Stomach (tissue), 8 donors: ENCODE measurements at regions not wholly inside any gene's neighbourhood (a gene's known extent, or its start where the extent isn't known, plus 50 kb on each side); places are given as distances from the start of the nearest gene placed in this dataset.

Experiments used
- DNase-seq, 2 donors: peaks; one replicate each; pipeline versions ENCODE4 v3.0.0 to v3.0.0-alpha.2; 2013 to 2019
- H3K27ac ChIP-seq, 5 donors: fragments of 200-600 bp in 4 of 5; sonication (generic) in 4 of 5; one replicate each; pipeline ENCODE4 v1.5.1; 2013 to 2019; ENCODE audit warnings: mild to moderate bottlenecking in 1 of 5, moderate library complexity in 1 of 5
- H3K27me3 ChIP-seq, 3 donors: fragments of 200-600 bp; sonication (generic); one replicate each; pipeline ENCODE4 v1.5.1; 2017 to 2019; ENCODE audit warnings: mixed run types in 1 of 3
- H3K36me3 ChIP-seq, 4 donors: fragments of 200-600 bp; sonication (generic); 1 replicate in 3 of 4; 2 replicates in 1 of 4; pipeline ENCODE4 v1.5.1; 2016 to 2019
- H3K4me1 ChIP-seq, 4 donors: fragments of 200-600 bp; sonication (generic); one replicate each; pipeline ENCODE4 v1.5.1; 2016 to 2019
- H3K4me3 ChIP-seq, 4 donors: fragments of 200-600 bp; sonication (generic) in 3 of 4; one replicate each; pipeline ENCODE4 v1.5.1; 2016 to 2019; ENCODE audit warnings: mild to moderate bottlenecking in 1 of 4
- H3K9me3 ChIP-seq, 4 donors: fragments of 200-600 bp; sonication (generic); one replicate each; pipeline ENCODE4 v1.5.1; 2016 to 2019
- EP300 ChIP-seq: sonication (generic); formaldehyde crosslinking; IDR thresholded peaks from one replicate; pipeline ENCODE4 v1.6.1; 2017; ENCODE audit warnings: antibody characterized with exemption
- POLR2A ChIP-seq, 4 donors: fragments of 450-650 bp; IDR thresholded peaks; one replicate each; pipeline ENCODE4 v1.6.1; 2016; ENCODE audit warnings: antibody characterized with exemption in 4 of 4, control low read depth in 2 of 4, mild to moderate bottlenecking in 1 of 4, moderate library complexity in 1 of 4
- POLR2AphosphoS5 ChIP-seq, 3 donors: sonication (generic); formaldehyde crosslinking; IDR thresholded peaks; one replicate each; pipeline ENCODE4 v1.6.1; 2016; ENCODE audit warnings: antibody characterized with exemption in 3 of 3
- WGBS, 5 donors: extraction: QIAGEN DNeasy Blood & Tissue Kit in 3 of 5; methylation state at CpG; one replicate each; pipeline versions ENCODE4 v1.1.5 to v1.1.7; 2013 to 2018; 5-methylcytosine and 5-hydroxymethylcytosine counted together
- intact Hi-C: fragments of 100-400 bp; cut with DNase I; formaldehyde crosslinking; loops from one replicate; pipeline ENCODE4 v1.15.1; 2023; ENCODE audit warnings: low total_unique reads
- TF ChIP-seq, protein P1 (sequence below), 7 experiments: fragments of 450-650 bp in 4 of 7; fragments of 200-600 bp in 3 of 7; sonication (generic) in 3 of 7; IDR thresholded peaks; one replicate each; pipeline ENCODE4 v1.5.1; 2016 to 2019; ENCODE audit warnings: antibody characterized with exemption in 7 of 7, control low read depth in 2 of 7, mild to moderate bottlenecking in 1 of 7
- donor health status: healthy with polysubstance abuse.
- donor health status: Bipolar disorder and iron deficiency.
- donor health status: healthy.

DNA sequence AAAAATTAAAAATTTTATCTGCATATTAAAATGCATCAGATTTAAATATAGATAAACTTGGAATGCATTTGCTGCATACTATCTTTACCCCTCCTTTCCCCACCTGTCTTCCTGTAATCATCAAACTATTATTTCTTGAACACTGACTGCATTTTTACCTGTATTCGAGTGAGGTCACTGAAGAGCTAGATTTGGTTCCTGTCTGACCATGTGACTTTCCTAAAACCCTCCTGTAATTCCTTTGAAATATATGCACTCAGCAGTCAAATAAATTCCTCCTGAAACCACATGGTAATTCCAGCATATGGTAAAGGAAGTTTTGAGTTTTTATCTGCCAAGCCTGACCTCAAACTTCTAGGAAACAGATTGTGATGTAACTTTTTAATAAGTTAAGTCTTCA, 445.6 kb upstream of the FRG2C start:
- DNase-seq: no peak
- WGBS, 5 donors: 47 to 56% (median 54%) methylated on average over 1 of the region's 1 CpG
- no peaks in the 10 kb centered on the region for H3K9me3 ChIP-seq
- H3K4me3 ChIP-seq: no peak overlapping the region
- TF ChIP-seq POLR2A (IDR thresholded peaks at IDR 0.05): no peak
- TF ChIP-seq EP300: no peak
- TF ChIP-seq POLR2AphosphoS5 (IDR thresholded peaks at IDR 0.05): no peak
- TF ChIP-seq, protein P1, sequence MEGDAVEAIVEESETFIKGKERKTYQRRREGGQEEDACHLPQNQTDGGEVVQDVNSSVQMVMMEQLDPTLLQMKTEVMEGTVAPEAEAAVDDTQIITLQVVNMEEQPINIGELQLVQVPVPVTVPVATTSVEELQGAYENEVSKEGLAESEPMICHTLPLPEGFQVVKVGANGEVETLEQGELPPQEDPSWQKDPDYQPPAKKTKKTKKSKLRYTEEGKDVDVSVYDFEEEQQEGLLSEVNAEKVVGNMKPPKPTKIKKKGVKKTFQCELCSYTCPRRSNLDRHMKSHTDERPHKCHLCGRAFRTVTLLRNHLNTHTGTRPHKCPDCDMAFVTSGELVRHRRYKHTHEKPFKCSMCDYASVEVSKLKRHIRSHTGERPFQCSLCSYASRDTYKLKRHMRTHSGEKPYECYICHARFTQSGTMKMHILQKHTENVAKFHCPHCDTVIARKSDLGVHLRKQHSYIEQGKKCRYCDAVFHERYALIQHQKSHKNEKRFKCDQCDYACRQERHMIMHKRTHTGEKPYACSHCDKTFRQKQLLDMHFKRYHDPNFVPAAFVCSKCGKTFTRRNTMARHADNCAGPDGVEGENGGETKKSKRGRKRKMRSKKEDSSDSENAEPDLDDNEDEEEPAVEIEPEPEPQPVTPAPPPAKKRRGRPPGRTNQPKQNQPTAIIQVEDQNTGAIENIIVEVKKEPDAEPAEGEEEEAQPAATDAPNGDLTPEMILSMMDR (IDR thresholded peaks at IDR 0.05): no peak
- H3K27me3 ChIP-seq: no peaks in the 10 kb centered on the region
- H3K27ac ChIP-seq: no peak overlapping the region
- intact Hi-C loops: no loop called here
- no peaks in the 10 kb centered on the region for H3K4me1 ChIP-seq
- no peaks in the 10 kb centered on the region for H3K36me3 ChIP-seq

DNA sequence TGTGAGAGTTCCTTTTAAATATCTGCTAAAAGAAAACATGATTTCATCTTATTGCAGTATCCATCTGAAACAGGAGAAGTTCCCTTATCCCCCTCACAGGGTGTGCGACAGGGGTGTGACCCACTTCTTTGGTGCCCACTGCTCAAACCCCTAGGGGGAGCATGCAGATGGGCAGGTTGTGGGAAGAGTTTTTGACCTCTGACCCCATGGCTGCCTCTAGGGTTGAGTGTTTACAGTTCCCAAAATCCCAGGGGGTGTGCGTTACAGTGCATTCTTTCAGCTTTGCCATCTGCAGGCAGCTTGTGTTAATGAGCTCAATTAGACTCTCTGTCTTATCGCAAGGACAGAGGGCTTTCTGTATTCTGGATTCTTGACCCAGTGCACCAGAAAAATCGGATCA, 443.2 kb upstream of the FRG2C start:
- Histone ChIP-seq H3K4me1 (no peaks in the 10 kb centered on the region), H3K36me3 (no peaks in the 10 kb centered on the region), H3K27ac (no peak overlapping the region), H3K9me3 (no peaks in the 10 kb centered on the region), H3K27me3 (no peaks in the 10 kb centered on the region), H3K4me3 (no peak overlapping the region)
- DNase-seq: no peak
- 55 to 64% (median 60%) methylated on average over 4 of the region's 4 CpGs for WGBS, 5 donors
- no peak for TF ChIP-seq POLR2A (IDR thresholded peaks at IDR 0.05)
- TF ChIP-seq, protein P1 (IDR thresholded peaks at IDR 0.05): no peak
- TF ChIP-seq POLR2AphosphoS5 (IDR thresholded peaks at IDR 0.05): no peak
- no peak for TF ChIP-seq EP300
- intact Hi-C loops: no loop called here

DNA sequence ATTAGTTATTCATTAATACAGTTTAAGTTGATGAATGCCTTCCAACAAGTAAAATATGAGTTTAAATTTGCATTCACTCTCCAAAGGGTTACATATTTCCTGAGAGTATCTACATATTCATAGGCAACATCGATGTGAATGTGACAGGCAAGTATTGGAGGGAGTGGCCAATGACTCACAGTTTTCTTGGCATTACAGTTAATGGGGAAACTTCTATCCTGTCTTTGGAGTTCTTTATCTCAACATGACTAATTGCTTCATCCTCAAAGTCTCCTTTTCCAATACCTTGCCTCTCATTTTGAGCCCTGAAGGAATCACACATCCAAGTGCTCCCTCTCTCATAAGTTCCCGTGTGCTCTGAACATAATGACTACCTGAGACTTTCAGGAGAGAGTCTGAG, 439.7 kb upstream of the FRG2C start:
- Histone ChIP-seq H3K27me3 (peaks cover 0 to 9% (median 0%) of the 10 kb centered on the region in 3 donors), H3K27ac (no peak overlapping the region), H3K4me1 (no peaks in the 10 kb centered on the region), H3K36me3 (no peaks in the 10 kb centered on the region), H3K4me3 (no peak overlapping the region), H3K9me3 (peaks cover 0 to under 1% (median 0%) of the 10 kb centered on the region in 4 donors)
- intact Hi-C loops: no loop called here
- TF ChIP-seq POLR2A (IDR thresholded peaks at IDR 0.05) (no peak), EP300 (no peak), POLR2AphosphoS5 (IDR thresholded peaks at IDR 0.05) (no peak)
- TF ChIP-seq, protein P1 (IDR thresholded peaks at IDR 0.05): no peak
- no peak for DNase-seq
- 41 to 56% (median 54%) methylated on average over 2 of the region's 2 CpGs for WGBS, 5 donors

DNA sequence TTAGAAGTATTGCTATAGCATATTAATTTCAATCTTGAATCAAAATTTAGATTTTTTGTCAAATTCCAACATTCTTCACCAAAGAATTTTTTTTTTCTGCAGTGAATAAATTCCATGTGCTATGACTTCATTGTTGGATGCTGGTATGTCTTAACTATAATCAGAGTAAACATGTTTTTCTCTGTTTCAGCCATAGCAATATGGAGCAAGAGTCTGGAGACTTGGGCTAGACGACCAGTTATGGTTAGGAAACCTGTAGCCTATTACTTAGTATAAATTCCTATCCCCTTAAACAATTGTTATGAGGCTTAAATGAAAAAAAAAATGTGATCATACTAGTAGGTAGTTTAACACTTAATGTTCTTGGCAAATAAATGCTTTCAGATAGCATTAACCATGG, 431.9 kb upstream of the FRG2C start:
- intact Hi-C loops: no loop called here
- TF ChIP-seq, protein P1 (IDR thresholded peaks at IDR 0.05): no peak
- TF ChIP-seq POLR2AphosphoS5 (IDR thresholded peaks at IDR 0.05) (no peak), POLR2A (IDR thresholded peaks at IDR 0.05) (no peak), EP300 (no peak)
- 49 to 60% (median 53%) methylated on average over 1 of the region's 1 CpG for WGBS, 5 donors
- no peak overlapping the region for H3K4me3 ChIP-seq
- H3K27me3 ChIP-seq: peaks cover 0 to 11% (median 4%) of the 10 kb centered on the region in 3 donors
- H3K27ac ChIP-seq: no peak overlapping the region
- H3K4me1 ChIP-seq: no peaks in the 10 kb centered on the region
- H3K9me3 ChIP-seq: peaks cover 0 to 3% (median 0%) of the 10 kb centered on the region in 4 donors
- no peak for DNase-seq
- H3K36me3 ChIP-seq: no peaks in the 10 kb centered on the region
